Left ventricle myocardium inferior (tissue), 1 donor: ENCODE measurements at regions not wholly inside any gene's neighbourhood (a gene's known extent, or its start where the extent isn't known, plus 50 kb on each side); places are given as distances from the start of the nearest gene placed in this dataset.

Source experiments
- DNase-seq: peaks from one replicate; pipeline ENCODE4 v3.0.0-alpha.2; 2020
- H3K27ac ChIP-seq: fragments of 200-600 bp; replicated peaks from 2 replicates; pipeline ENCODE4 v1.8.0; 2021
- H3K27me3 ChIP-seq: fragments of 200-600 bp; 2 replicates; pipeline ENCODE4 v1.8.0; 2021; ENCODE audit warnings: low read depth
- H3K36me3 ChIP-seq: fragments of 200-600 bp; 2 replicates; pipeline ENCODE4 v1.8.0; 2021
- H3K4me1 ChIP-seq: fragments of 200-600 bp; 2 replicates; pipeline ENCODE4 v1.8.0; 2021
- H3K4me3 ChIP-seq: fragments of 200-600 bp; 2 replicates; pipeline ENCODE4 v1.8.0; 2021; ENCODE audit warnings: mild to moderate bottlenecking, moderate library complexity
- H3K9me3 ChIP-seq: fragments of 200-600 bp; replicated peaks from 2 replicates; pipeline ENCODE4 v1.8.0; 2021
- intact Hi-C: fragments of 100-400 bp; cut with micrococcal nuclease; formaldehyde crosslinking; loops from one replicate; pipeline ENCODE4 v1.11.0; 2022
- TF ChIP-seq, protein P1 (sequence below): fragments of 200-600 bp; IDR thresholded peaks from 2 replicates; pipeline ENCODE4 v1.8.0; 2021; ENCODE audit warnings: antibody characterized with exemption, mild to moderate bottlenecking, borderline replicate concordance
- donor health status: DM: no; HTN: yes; CAD: no; lungs with severe emphysema.

DNA sequence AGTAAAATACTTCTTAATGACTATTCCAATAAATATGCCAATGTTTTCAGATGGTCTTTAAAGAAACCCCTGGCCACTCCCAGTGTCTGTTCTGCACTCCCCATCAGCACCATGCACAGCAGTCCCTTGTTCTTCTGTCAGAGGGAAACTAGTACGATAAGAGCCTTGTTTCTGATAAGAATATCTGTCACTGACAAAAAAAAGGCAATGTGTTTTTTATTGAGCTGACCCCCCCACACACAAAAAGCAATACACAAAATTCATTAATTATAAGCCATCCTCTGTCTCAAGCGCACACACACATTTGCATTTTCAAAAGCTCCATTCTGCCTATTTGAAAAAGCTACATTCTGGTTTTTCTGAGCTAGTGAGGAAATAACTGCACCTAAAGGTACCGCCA is 119.1 kb downstream of the ENC1 start:
- Histone ChIP-seq H3K36me3 (no peaks in the 10 kb centered on the region), H3K4me1 (peaks cover 9% of the 10 kb centered on the region), H3K9me3 (peaks cover 8% of the 10 kb centered on the region), H3K4me3 (no peak overlapping the region), H3K27me3 (no peaks in the 10 kb centered on the region), H3K27ac (no peak overlapping the region)
- TF ChIP-seq, protein P1, sequence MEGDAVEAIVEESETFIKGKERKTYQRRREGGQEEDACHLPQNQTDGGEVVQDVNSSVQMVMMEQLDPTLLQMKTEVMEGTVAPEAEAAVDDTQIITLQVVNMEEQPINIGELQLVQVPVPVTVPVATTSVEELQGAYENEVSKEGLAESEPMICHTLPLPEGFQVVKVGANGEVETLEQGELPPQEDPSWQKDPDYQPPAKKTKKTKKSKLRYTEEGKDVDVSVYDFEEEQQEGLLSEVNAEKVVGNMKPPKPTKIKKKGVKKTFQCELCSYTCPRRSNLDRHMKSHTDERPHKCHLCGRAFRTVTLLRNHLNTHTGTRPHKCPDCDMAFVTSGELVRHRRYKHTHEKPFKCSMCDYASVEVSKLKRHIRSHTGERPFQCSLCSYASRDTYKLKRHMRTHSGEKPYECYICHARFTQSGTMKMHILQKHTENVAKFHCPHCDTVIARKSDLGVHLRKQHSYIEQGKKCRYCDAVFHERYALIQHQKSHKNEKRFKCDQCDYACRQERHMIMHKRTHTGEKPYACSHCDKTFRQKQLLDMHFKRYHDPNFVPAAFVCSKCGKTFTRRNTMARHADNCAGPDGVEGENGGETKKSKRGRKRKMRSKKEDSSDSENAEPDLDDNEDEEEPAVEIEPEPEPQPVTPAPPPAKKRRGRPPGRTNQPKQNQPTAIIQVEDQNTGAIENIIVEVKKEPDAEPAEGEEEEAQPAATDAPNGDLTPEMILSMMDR: no peak
- intact Hi-C loops: no loop called here
- DNase-seq: no peak

DNA sequence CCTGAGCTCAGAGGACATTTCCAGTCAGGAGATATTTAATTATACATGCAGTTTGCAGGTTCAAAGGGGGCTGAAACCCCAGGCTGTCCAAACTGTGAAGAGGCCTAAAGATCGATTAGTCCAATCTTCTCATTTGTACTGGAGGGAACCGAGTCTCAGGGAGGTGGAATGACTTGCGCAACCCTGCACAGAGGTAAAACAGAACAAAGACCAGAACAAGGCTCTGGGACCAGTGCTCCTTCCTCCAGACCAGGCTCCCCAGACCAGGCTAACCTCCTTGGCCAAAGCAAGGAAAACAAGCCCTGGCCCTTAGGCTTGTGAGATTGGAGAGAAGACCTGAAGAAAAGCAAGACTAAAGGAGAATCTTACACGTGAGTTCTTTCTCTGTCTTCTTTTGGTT is 120.8 kb downstream of the ENC1 start:
- Histone ChIP-seq H3K36me3 (no peaks in the 10 kb centered on the region), H3K27me3 (no peaks in the 10 kb centered on the region), H3K4me1 (peaks cover 9% of the 10 kb centered on the region), H3K4me3 (no peak overlapping the region), H3K9me3 (peaks cover 8% of the 10 kb centered on the region), H3K27ac (no peak overlapping the region)
- intact Hi-C loops: no loop called here
- TF ChIP-seq, protein P1: no peak
- DNase-seq: no peak

DNA sequence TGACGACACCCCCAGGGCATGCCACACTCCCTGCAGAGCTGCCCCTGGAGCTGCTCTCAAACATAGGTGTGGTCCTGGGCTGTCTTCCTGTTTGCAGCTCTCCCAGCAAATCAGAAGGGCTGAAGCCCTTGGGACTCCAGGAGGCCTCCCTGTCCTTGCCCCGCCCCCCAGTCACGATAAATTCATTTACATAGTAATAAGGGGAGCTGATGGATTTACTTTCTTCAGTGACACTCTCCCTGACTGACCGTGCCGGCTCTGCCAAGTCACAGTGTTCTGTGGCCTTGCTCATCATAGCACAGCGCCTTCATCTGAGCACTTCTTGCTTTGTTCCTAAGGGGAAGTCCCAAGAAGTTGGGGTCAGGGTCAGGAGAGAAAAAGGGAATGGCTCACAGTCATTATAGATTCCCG is 121.4 kb downstream of the ENC1 start:
- TF ChIP-seq, protein P1: no peak
- intact Hi-C loops: no loop called here
- no peak overlapping the region for H3K4me3 ChIP-seq
- H3K9me3 ChIP-seq: peaks cover 8% of the 10 kb centered on the region
- no peak for DNase-seq
- H3K4me1 ChIP-seq: peaks cover 9% of the 10 kb centered on the region
- no peak overlapping the region for H3K27ac ChIP-seq
- no peaks in the 10 kb centered on the region for H3K36me3 ChIP-seq
- no peaks in the 10 kb centered on the region for H3K27me3 ChIP-seq

DNA sequence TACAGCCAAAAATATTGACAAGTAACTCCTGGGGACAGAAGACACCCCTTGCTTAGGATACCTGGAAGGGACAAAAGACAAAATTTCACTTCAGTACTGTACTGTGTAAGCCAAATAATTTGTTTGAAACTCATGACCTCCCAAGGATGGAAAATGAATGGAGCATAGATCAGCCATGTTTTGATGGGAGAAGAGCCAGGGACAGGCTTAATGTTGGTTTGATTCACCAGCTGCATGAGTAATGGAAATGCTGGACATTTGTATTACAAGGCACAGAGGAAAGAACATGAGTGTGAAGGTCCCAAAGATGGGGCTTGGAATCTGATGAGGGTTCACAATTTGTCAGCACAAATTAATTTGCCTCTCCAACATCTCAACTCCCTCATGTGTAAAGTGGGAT is 122.8 kb downstream of the ENC1 start:
- H3K27ac ChIP-seq: peak overlapping the region; percentile 52
- intact Hi-C loops: no loop called here
- H3K9me3 ChIP-seq: no peaks in the 10 kb centered on the region
- no peaks in the 10 kb centered on the region for H3K36me3 ChIP-seq
- no peaks in the 10 kb centered on the region for H3K27me3 ChIP-seq
- no peak overlapping the region for H3K4me3 ChIP-seq
- no peak for DNase-seq
- TF ChIP-seq, protein P1: no peak
- H3K4me1 ChIP-seq: peaks cover 9% of the 10 kb centered on the region

DNA sequence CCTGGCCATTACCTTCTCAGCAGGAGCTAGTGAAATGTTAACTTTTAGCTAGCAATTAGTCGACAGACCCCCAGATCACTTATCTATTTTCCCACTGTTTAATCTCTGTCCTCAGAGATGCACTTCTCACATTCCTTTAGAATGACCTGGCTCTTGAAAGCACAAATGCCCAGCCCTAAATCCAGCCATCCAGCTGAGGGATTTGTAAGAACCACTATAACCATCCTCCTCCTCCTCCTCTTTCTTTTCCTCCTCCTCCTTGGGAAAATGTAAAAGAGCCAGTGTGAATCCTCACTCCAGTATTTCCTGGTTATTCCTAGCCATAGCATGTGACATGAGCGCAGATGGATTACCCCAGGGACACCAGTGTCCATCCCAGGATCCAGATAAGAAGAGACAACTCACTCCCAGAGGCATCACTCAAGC is 124.3 kb downstream of the ENC1 start:
- TF ChIP-seq, protein P1: no peak
- intact Hi-C loops: no loop called here

More for the DNA sequence above, 124.3 kb downstream of the ENC1 start:
- DNase-seq: no peak
- Histone ChIP-seq H3K27ac (no peak overlapping the region), H3K4me3 (no peak overlapping the region), H3K27me3 (no peaks in the 10 kb centered on the region), H3K36me3 (no peaks in the 10 kb centered on the region), H3K9me3 (no peaks in the 10 kb centered on the region), H3K4me1 (peaks cover 9% of the 10 kb centered on the region)
